ENCODE measurements at regions not wholly inside any gene's neighbourhood (a gene's known extent, or its start where the extent isn't known, plus 50 kb on each side); places are given as distances from the start of the nearest gene placed in this dataset.

GRCh38 chr13:59345311-59345710 is 818.4 kb downstream of the DIAPH3 start:
- no peak for DNase-seq (ENCODE audit: low spot score)
- no peak for TF ChIP-seq CTCF (IDR thresholded peaks at IDR 0.05; ENCODE audit: extremely low read depth, missing control alignments)

GRCh38 chr13:59346999-59347723 is 816.6 kb downstream of the DIAPH3 start:
- no peak for TF ChIP-seq CTCF (IDR thresholded peaks at IDR 0.05; ENCODE audit: extremely low read depth, missing control alignments)
- no peak for DNase-seq (ENCODE audit: low spot score)

- no peak for DNase-seq (ENCODE audit: low spot score)
- no peak for TF ChIP-seq CTCF (IDR thresholded peaks at IDR 0.05; ENCODE audit: extremely low read depth, missing control alignments)
Measured at GRCh38 chr13:59348617-59349016, 815.1 kb downstream of the DIAPH3 start.

GRCh38 chr13:59352600-59352999 is 811.1 kb downstream of the DIAPH3 start:
- TF ChIP-seq CTCF (IDR thresholded peaks at IDR 0.05; ENCODE audit: extremely low read depth, missing control alignments) = no peak
- no peak for DNase-seq (ENCODE audit: low spot score)

GRCh38 chr13:59354665-59355369 is 808.9 kb downstream of the DIAPH3 start:
- DNase-seq (ENCODE audit: low spot score) = no peak
- TF ChIP-seq CTCF (IDR thresholded peaks at IDR 0.05; ENCODE audit: extremely low read depth, missing control alignments) = no peak

GRCh38 chr13:59356607-59357006 is 807.1 kb downstream of the DIAPH3 start:
- no peak for DNase-seq (ENCODE audit: low spot score)
- no peak for TF ChIP-seq CTCF (IDR thresholded peaks at IDR 0.05; ENCODE audit: extremely low read depth, missing control alignments)

GRCh38 chr13:59358014-59358413 is 805.7 kb downstream of the DIAPH3 start:
- DNase-seq (ENCODE audit: low spot score) = no peak
- no peak for TF ChIP-seq CTCF (IDR thresholded peaks at IDR 0.05; ENCODE audit: extremely low read depth, missing control alignments)
